Stimulated activated naive CD8-positive, alpha-beta T cell treated with anti-CD3 and anti-CD28 coated beads, Interleukin-15, Interleukin-2, amounts not matched to agents 100 ng/mL and 50 ng/mL, for 24 hours (primary cell): ENCODE measurements at regions not wholly inside any gene's neighbourhood (a gene's known extent, or its start where the extent isn't known, plus 50 kb on each side); places are given as distances from the start of the nearest gene placed in this dataset.

ENCODE experiments used
- H3K27ac Mint-ChIP-seq: one replicate; pipeline ENCODE4 v1.8.0; 2021; ENCODE audit warnings: mild to moderate bottlenecking, mixed read lengths
- H3K27me3 Mint-ChIP-seq: one replicate; pipeline ENCODE4 v1.8.0; 2021; ENCODE audit warnings: mixed read lengths
- H3K36me3 Mint-ChIP-seq: one replicate; pipeline ENCODE4 v1.8.0; 2021; ENCODE audit warnings: low read depth, mixed read lengths
- H3K4me1 Mint-ChIP-seq: one replicate; pipeline ENCODE4 v1.8.0; 2021; ENCODE audit warnings: low read depth, mixed read lengths
- H3K4me3 Mint-ChIP-seq: one replicate; pipeline ENCODE4 v1.8.0; 2021; ENCODE audit warnings: mild to moderate bottlenecking, mixed read lengths
- H3K9me3 Mint-ChIP-seq: one replicate; pipeline ENCODE4 v1.8.0; 2021; ENCODE audit warnings: mixed read lengths

DNA sequence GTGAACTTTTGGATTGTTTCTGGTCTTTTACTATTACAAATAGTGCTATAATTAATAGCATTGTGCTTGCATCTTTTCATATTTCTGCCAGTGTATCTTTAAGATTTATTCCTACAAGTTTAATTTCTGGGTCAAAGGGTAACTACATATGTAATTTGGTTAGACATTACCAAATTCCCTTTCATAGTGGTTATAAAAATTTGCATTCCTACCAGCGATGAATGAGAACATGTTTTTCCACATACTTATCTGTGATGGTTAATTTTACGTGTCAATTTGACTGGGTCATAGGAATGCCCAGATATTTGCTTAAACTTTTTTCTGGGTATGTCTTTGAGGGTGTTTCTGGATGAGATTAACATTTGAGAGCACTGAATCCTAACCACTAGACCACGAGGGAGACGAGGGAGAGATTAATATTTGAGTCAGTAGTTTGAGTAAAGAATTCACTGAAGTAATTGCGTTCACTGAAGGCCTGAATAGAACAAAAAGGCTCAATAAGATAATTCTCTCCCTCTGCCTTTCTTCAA lies 132.3 kb upstream of the NEO1 start:
- Mint-ChIP-seq H3K4me1 (no peaks in the 10 kb centered on the region), H3K9me3 (no peaks in the 10 kb centered on the region), H3K4me3 (no peak overlapping the region), H3K36me3 (no peaks in the 10 kb centered on the region), H3K27ac (no peak overlapping the region), H3K27me3 (peaks cover 5% of the 10 kb centered on the region)

DNA sequence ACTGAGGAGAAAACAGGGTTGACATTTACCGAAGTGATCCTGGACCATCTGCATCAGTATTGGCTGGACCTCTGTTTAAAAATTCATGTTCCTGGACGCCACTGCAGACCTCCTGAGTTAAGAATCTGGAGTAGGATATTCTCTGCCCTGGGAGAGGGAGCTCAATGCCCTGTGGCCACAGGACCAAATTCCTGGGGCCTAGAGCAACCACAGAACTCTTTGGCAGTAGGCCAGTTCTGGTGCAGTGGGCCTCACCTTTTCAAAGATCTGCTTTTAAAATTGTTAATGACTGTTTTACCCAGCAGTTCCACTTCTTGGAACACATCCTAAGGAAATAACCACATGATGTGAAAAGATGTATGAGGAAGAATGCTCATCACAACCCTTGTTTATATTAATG lies 133.3 kb upstream of the ADPGK start:
- Mint-ChIP-seq H3K4me3 (no peak overlapping the region), H3K4me1 (no peaks in the 10 kb centered on the region), H3K27ac (no peak overlapping the region), H3K9me3 (no peaks in the 10 kb centered on the region), H3K27me3 (no peaks in the 10 kb centered on the region), H3K36me3 (no peaks in the 10 kb centered on the region)

GRCh38 chr15:72916378-72916777 lies 132.8 kb upstream of the ADPGK start:
- Mint-ChIP-seq H3K4me3 (no peak overlapping the region), H3K27me3 (no peaks in the 10 kb centered on the region), H3K36me3 (no peaks in the 10 kb centered on the region), H3K9me3 (no peaks in the 10 kb centered on the region), H3K4me1 (no peaks in the 10 kb centered on the region), H3K27ac (no peak overlapping the region)

GRCh38 chr15:72915843-72916242 lies 132.3 kb upstream of the ADPGK start:
- Mint-ChIP-seq H3K9me3 (no peaks in the 10 kb centered on the region), H3K27ac (no peak overlapping the region), H3K4me3 (no peak overlapping the region), H3K27me3 (no peaks in the 10 kb centered on the region), H3K36me3 (no peaks in the 10 kb centered on the region), H3K4me1 (no peaks in the 10 kb centered on the region)

DNA sequence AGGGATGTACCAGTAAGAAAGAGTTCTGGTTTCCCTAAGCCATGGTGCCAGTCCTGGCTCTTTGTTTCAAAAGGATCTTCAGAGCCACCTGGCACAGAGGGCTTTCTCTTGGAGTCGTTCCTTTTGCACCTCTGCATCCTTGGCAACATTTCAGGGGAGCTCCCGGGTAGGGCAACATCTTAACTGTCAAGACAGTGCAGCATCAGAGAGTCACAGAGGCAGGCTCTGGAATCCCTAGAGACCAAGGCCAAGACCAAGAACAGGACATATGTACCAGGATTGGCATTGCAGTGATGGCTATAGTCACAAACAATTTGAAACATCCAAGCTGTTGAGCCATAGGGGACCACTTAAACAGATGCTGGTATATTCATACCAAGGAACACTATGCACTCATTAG lies 129.4 kb upstream of the ADPGK start:
- peaks cover 5% of the 10 kb centered on the region for H3K27me3 Mint-ChIP-seq
- H3K36me3 Mint-ChIP-seq: no peaks in the 10 kb centered on the region
- no peaks in the 10 kb centered on the region for H3K9me3 Mint-ChIP-seq
- H3K4me3 Mint-ChIP-seq: no peak overlapping the region
- H3K27ac Mint-ChIP-seq: no peak overlapping the region
- no peaks in the 10 kb centered on the region for H3K4me1 Mint-ChIP-seq

DNA sequence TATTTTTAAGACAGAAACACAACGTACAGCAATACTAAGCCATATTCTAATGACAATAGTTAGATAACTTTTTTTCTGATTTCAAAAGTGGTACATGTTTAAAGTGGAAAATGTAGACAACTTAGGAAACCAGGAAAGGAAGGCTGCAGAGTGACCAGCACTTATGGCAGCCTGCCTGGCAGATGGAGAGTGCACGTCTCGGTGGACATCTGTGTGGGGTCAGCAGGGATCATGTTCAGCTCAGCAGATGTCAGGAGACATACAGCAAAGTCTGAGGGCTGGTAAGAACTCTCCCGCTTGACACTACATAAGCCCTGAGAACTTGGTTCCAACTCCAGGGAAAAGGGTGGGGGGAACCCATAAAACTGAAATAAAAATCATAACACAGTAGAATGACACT lies 128.6 kb upstream of the ADPGK start:
- no peak overlapping the region for H3K27ac Mint-ChIP-seq
- H3K4me3 Mint-ChIP-seq: no peak overlapping the region
- no peaks in the 10 kb centered on the region for H3K9me3 Mint-ChIP-seq
- H3K27me3 Mint-ChIP-seq: peaks cover 5% of the 10 kb centered on the region
- no peaks in the 10 kb centered on the region for H3K4me1 Mint-ChIP-seq
- no peaks in the 10 kb centered on the region for H3K36me3 Mint-ChIP-seq

DNA sequence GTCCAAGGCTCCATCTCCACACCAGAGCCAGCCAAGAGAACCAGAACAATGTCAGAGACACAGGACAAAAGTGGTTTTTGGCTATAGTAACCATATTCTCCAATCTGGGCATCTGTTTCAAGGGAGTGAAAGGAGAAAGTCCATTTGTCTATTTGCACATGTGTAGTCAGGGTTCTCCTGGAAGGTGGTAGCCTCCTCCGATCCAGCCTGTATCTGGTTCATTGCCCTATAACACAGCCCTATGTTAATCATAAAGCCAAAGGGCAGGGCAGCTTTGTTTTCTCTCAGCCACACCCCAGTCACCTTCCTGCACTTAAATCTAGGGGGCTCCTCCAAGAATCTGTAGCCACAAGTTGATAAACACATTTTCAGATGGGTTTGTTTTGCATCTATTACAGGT lies 128.1 kb upstream of the ADPGK start:
- Mint-ChIP-seq H3K4me1 (no peaks in the 10 kb centered on the region), H3K9me3 (no peaks in the 10 kb centered on the region), H3K27me3 (peaks cover 5% of the 10 kb centered on the region), H3K36me3 (no peaks in the 10 kb centered on the region), H3K4me3 (no peak overlapping the region), H3K27ac (no peak overlapping the region)

- Mint-ChIP-seq H3K9me3 (no peaks in the 10 kb centered on the region), H3K27me3 (peaks cover 8% of the 10 kb centered on the region), H3K36me3 (no peaks in the 10 kb centered on the region), H3K4me1 (no peaks in the 10 kb centered on the region), H3K4me3 (no peak overlapping the region), H3K27ac (no peak overlapping the region)
These were observed 125.2 kb upstream of the ADPGK start for GRCh38 chr15:72908713-72909112.

DNA sequence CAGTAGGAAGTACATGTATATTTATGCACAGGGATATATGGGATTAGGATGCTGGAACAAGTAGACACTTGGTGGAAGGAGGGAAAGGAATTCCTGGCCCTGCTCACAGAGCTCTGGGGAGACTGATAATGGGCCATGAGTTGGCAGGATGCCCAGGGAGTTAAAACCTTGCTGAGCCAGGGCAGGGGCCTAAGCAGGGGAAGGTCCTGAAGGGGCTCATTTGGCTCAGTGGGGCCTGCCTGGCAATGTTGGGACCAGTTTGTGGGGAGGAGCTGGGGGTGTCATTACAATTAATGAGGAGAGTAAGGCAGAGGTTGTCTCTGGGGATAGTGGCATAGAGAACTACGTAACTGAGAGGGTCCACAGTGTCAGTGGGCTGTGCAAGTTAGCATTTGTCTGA lies 124.2 kb upstream of the ADPGK start:
- no peaks in the 10 kb centered on the region for H3K4me1 Mint-ChIP-seq
- H3K4me3 Mint-ChIP-seq: no peak overlapping the region
- no peaks in the 10 kb centered on the region for H3K36me3 Mint-ChIP-seq
- no peak overlapping the region for H3K27ac Mint-ChIP-seq
- H3K27me3 Mint-ChIP-seq: peaks cover 14% of the 10 kb centered on the region
- H3K9me3 Mint-ChIP-seq: no peaks in the 10 kb centered on the region

DNA sequence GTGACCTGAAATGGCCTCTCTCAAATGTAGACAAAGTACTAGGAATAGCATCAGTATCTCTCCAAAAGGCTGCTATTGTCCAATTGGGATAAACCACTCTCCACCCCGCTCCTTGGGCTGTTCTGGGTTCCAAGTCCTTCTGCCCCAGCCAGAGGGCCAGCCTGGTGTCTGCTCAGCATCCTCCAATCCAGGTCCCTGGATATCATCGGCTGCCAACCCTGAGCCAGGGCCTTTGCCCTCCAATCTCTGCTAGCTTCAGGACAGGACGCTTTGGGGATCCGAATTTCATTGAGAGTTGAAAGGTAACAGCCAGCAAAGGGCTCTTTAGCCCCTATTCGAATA lies 119.3 kb upstream of the ADPGK start:
- H3K4me3 Mint-ChIP-seq: no peak overlapping the region
- no peaks in the 10 kb centered on the region for H3K36me3 Mint-ChIP-seq
- H3K4me1 Mint-ChIP-seq: no peaks in the 10 kb centered on the region
- peaks cover 43% of the 10 kb centered on the region for H3K27me3 Mint-ChIP-seq
- H3K9me3 Mint-ChIP-seq: no peaks in the 10 kb centered on the region
- no peak overlapping the region for H3K27ac Mint-ChIP-seq

- no peaks in the 10 kb centered on the region for H3K4me1 Mint-ChIP-seq
- no peak overlapping the region for H3K4me3 Mint-ChIP-seq
- H3K27ac Mint-ChIP-seq: no peak overlapping the region
- H3K27me3 Mint-ChIP-seq: peaks cover 48% of the 10 kb centered on the region
- H3K9me3 Mint-ChIP-seq: no peaks in the 10 kb centered on the region
- no peaks in the 10 kb centered on the region for H3K36me3 Mint-ChIP-seq
These were observed 118.8 kb upstream of the ADPGK start for GRCh38 chr15:72902245-72902918.

- Mint-ChIP-seq H3K4me3 (no peak overlapping the region), H3K27ac (no peak overlapping the region), H3K9me3 (no peaks in the 10 kb centered on the region), H3K36me3 (no peaks in the 10 kb centered on the region), H3K4me1 (no peaks in the 10 kb centered on the region), H3K27me3 (peaks cover 37% of the 10 kb centered on the region)
These were observed 109.4 kb upstream of the ADPGK start for GRCh38 chr15:72892986-72893385.

- H3K9me3 Mint-ChIP-seq: peaks cover 4% of the 10 kb centered on the region
- H3K4me3 Mint-ChIP-seq: no peak overlapping the region
- no peaks in the 10 kb centered on the region for H3K4me1 Mint-ChIP-seq
- H3K36me3 Mint-ChIP-seq: no peaks in the 10 kb centered on the region
- peaks cover 23% of the 10 kb centered on the region for H3K27me3 Mint-ChIP-seq
- H3K27ac Mint-ChIP-seq: no peak overlapping the region
These were observed 106.5 kb upstream of the ADPGK start for GRCh38 chr15:72890043-72890442.

DNA sequence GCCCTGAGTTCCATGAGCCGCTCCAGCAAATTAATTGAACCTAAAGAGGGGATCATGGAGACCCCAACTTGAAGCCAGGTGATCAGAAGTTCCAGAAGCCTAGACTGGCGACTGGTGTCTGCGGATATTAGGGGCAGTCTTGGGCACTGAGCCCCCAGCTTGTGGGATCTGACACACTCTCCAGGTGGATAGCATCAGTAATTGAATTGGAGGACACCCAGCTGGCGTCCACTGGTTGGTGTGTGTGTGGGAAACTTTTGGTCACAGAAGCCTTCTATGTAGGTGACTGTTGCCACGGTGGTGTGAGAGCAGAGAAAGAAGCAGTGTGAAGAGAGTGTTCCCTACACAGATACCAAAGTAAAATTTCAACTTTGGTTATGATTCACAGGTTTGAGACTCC lies 106.0 kb upstream of the ADPGK start:
- Mint-ChIP-seq H3K4me1 (no peaks in the 10 kb centered on the region), H3K36me3 (no peaks in the 10 kb centered on the region), H3K27me3 (peaks cover 21% of the 10 kb centered on the region), H3K27ac (no peak overlapping the region), H3K9me3 (peaks cover 6% of the 10 kb centered on the region), H3K4me3 (no peak overlapping the region)

GRCh38 chr15:72888811-72889210 lies 105.3 kb upstream of the ADPGK start:
- H3K9me3 Mint-ChIP-seq: peaks cover 6% of the 10 kb centered on the region
- H3K4me1 Mint-ChIP-seq: no peaks in the 10 kb centered on the region
- no peak overlapping the region for H3K27ac Mint-ChIP-seq
- H3K4me3 Mint-ChIP-seq: no peak overlapping the region
- peaks cover 15% of the 10 kb centered on the region for H3K27me3 Mint-ChIP-seq
- H3K36me3 Mint-ChIP-seq: no peaks in the 10 kb centered on the region

GRCh38 chr15:72888211-72888610 lies 104.7 kb upstream of the ADPGK start:
- Mint-ChIP-seq H3K4me1 (no peaks in the 10 kb centered on the region), H3K27ac (no peak overlapping the region), H3K36me3 (no peaks in the 10 kb centered on the region), H3K9me3 (peaks cover 6% of the 10 kb centered on the region), H3K27me3 (peaks cover 15% of the 10 kb centered on the region), H3K4me3 (no peak overlapping the region)
